Hepatocyte (in vitro differentiated cells): ENCODE measurements at regions not wholly inside any gene's neighbourhood (a gene's known extent, or its start where the extent isn't known, plus 50 kb on each side); places are given as distances from the start of the nearest gene placed in this dataset.

Experiments
- DNase-seq: peaks from one replicate; pipeline ENCODE4 v3.0.0-alpha.2; 2016; ENCODE audit warnings: low spot score
- H2AFZ ChIP-seq: fragments of 200-600 bp; sonication (generic); 2 replicates; pipeline ENCODE4 v1.6.0; 2016; ENCODE audit warnings: antibody characterized with exemption, mild to moderate bottlenecking
- H3K27ac ChIP-seq: fragments of 200-600 bp; sonication (generic); 2 replicates; pipeline ENCODE4 v1.5.1; 2016; ENCODE audit warnings: mild to moderate bottlenecking
- H3K27me3 ChIP-seq: fragments of 200-600 bp; sonication (generic); 2 replicates; pipeline ENCODE4 v1.6.1; 2016
- H3K36me3 ChIP-seq: fragments of 200-600 bp; sonication (generic); replicated peaks from 2 replicates; pipeline ENCODE4 v1.5.1; 2016; ENCODE audit warnings: low read depth; ENCODE audit not compliant: insufficient read depth
- H3K4me1 ChIP-seq: fragments of 200-600 bp; sonication (generic); 2 replicates; pipeline ENCODE4 v1.5.1; 2016; ENCODE audit warnings: mild to moderate bottlenecking, moderate library complexity; ENCODE audit not compliant: insufficient read depth
- H3K4me2 ChIP-seq: fragments of 200-600 bp; sonication (generic); 2 replicates; pipeline ENCODE4 v1.6.0; 2016
- H3K4me3 ChIP-seq: fragments of 200-600 bp; sonication (generic); 2 replicates; pipeline ENCODE4 v1.5.1; 2016; ENCODE audit warnings: mild to moderate bottlenecking
- H3K79me2 ChIP-seq: fragments of 200-600 bp; sonication (generic); 2 replicates; pipeline ENCODE4 v1.6.0; 2017; ENCODE audit warnings: mild to moderate bottlenecking
- H3K9me2 ChIP-seq: fragments of 200-600 bp; sonication (generic); replicated peaks from 2 replicates; pipeline ENCODE4 v1.6.0; 2017; ENCODE audit warnings: mild to moderate bottlenecking; ENCODE audit not compliant: insufficient read depth
- H3K9me3 ChIP-seq: fragments of 200-600 bp; sonication (generic); 2 replicates; pipeline ENCODE4 v1.5.1; 2016; ENCODE audit warnings: low read depth, mild to moderate bottlenecking
- H4K20me1 ChIP-seq: fragments of 200-600 bp; sonication (generic); 2 replicates; pipeline ENCODE4 v1.6.0; 2016; ENCODE audit warnings: mild to moderate bottlenecking; ENCODE audit not compliant: insufficient read depth, poor library complexity, severe bottlenecking
- CTCF ChIP-seq: fragments of 200-600 bp; sonication (generic); IDR thresholded peaks from 2 replicates; pipeline ENCODE4 v1.5.1; 2016; ENCODE audit warnings: antibody characterized with exemption, mild to moderate bottlenecking; ENCODE audit not compliant: poor library complexity
- EZH2 ChIP-seq: fragments of 200-600 bp; sonication (generic); IDR thresholded peaks from 2 replicates; pipeline ENCODE4 v1.6.1; 2016; ENCODE audit warnings: antibody characterized with exemption, mild to moderate bottlenecking, borderline replicate concordance
- EZH2phosphoT487 ChIP-seq: fragments of 200-600 bp; sonication (generic); IDR thresholded peaks from one replicate; pipeline ENCODE4 v1.6.1; 2018; ENCODE audit warnings: antibody characterized with exemption, mild to moderate bottlenecking, low read depth, moderate library complexity; ENCODE audit not compliant: unreplicated experiment, severe bottlenecking
- WGBS: methylation state at CpG from one replicate; pipeline ENCODE4 v1.1.6; 2016; ENCODE audit warnings: low lambda C conversion rate; ENCODE audit errors: missing lambda C conversion rate; 5-methylcytosine and 5-hydroxymethylcytosine counted together

DNA sequence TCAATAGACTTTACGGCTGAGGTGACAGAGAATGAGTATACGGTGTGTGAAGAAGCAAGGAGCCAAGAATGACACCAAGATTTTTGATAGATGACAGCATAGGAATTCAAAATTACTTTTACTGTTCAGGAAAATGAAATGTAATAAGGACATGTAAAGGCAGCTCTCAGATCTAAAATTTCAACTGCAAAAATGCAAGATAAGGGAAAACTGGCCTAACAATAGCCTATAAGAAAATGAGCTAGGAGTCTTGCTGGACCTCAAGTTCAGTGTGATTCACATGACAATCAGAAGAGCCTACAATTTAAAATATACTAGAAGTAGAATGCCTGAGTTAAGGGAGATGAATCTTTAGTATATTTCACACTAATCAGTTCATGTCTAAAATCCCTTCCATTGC, 102.0 kb downstream of the RPS29 start:
- H3K9me3 ChIP-seq = no peaks in the 10 kb centered on the region
- H4K20me1 ChIP-seq = no peaks in the 10 kb centered on the region
- no peak for TF ChIP-seq EZH2phosphoT487
- no peak for TF ChIP-seq EZH2
- TF ChIP-seq CTCF = no peak
- DNase-seq = no peak
- 81% methylated on average over 2 of the region's 2 CpGs for WGBS
- no peaks in the 10 kb centered on the region for H3K79me2 ChIP-seq
- H3K27me3 ChIP-seq = peaks cover 9% of the 10 kb centered on the region
- H3K4me1 ChIP-seq = peaks cover 9% of the 10 kb centered on the region
- no peaks in the 10 kb centered on the region for H3K36me3 ChIP-seq
- H3K4me3 ChIP-seq = no peak overlapping the region
- H2AFZ ChIP-seq = no peak overlapping the region
- H3K9me2 ChIP-seq = no peaks in the 10 kb centered on the region
- H3K27ac ChIP-seq = no peak overlapping the region
- H3K4me2 ChIP-seq = no peak overlapping the region

GRCh38 chr14:49483268-49483667, 102.9 kb downstream of the RPS29 start:
- H3K4me2 ChIP-seq = no peak overlapping the region
- no peak overlapping the region for H3K4me3 ChIP-seq
- DNase-seq = no peak
- no peak overlapping the region for H2AFZ ChIP-seq
- peaks cover 9% of the 10 kb centered on the region for H3K27me3 ChIP-seq
- H3K4me1 ChIP-seq = peaks cover 15% of the 10 kb centered on the region
- no peaks in the 10 kb centered on the region for H3K9me3 ChIP-seq
- H3K27ac ChIP-seq = no peak overlapping the region
- 62% methylated on average over 1 of the region's 1 CpG for WGBS
- TF ChIP-seq EZH2phosphoT487 = no peak
- TF ChIP-seq CTCF = no peak
- TF ChIP-seq EZH2 = no peak
- no peaks in the 10 kb centered on the region for H3K79me2 ChIP-seq
- H3K36me3 ChIP-seq = no peaks in the 10 kb centered on the region
- no peaks in the 10 kb centered on the region for H3K9me2 ChIP-seq
- no peaks in the 10 kb centered on the region for H4K20me1 ChIP-seq

- Histone ChIP-seq H3K79me2 (no peaks in the 10 kb centered on the region), H3K9me2 (no peaks in the 10 kb centered on the region), H3K36me3 (no peaks in the 10 kb centered on the region), H3K4me2 (no peak overlapping the region), H2AFZ (no peak overlapping the region), H4K20me1 (no peaks in the 10 kb centered on the region), H3K9me3 (no peaks in the 10 kb centered on the region), H3K27me3 (no peaks in the 10 kb centered on the region), H3K27ac (no peak overlapping the region), H3K4me3 (no peak overlapping the region), H3K4me1 (peaks cover 18% of the 10 kb centered on the region)
- TF ChIP-seq EZH2phosphoT487 (no peak), CTCF (no peak), EZH2 (no peak)
- DNase-seq = no peak
Observed at GRCh38 chr14:49480979-49481498, 105.1 kb downstream of the RPS29 start.
